Neural cell (in vitro differentiated cells): ENCODE measurements at regions not wholly inside any gene's neighbourhood (a gene's known extent, or its start where the extent isn't known, plus 50 kb on each side); places are given as distances from the start of the nearest gene placed in this dataset.

ENCODE experiments used
- H2AFZ ChIP-seq: fragments of 200-600, 300-800 bp; sonication (generic), shearing (Covaris generic); 2 replicates; pipeline ENCODE4 v1.6.0; 2014; ENCODE audit warnings: low read depth, mild to moderate bottlenecking, antibody characterized with exemption, low read length, moderate library complexity
- H3F3A ChIP-seq: fragments of 200-600 bp; shearing (Covaris generic); 2 replicates; pipeline ENCODE4 v1.6.1; 2016; ENCODE audit warnings: mild to moderate bottlenecking, moderate library complexity, mixed read lengths, antibody characterized with exemption, low read length; ENCODE audit not compliant: insufficient read depth, poor library complexity, severe bottlenecking
- H3K27ac ChIP-seq: fragments of 200-600, 300-800 bp; sonication (generic), shearing (Covaris generic); 2 replicates; pipeline ENCODE4 v1.5.1; 2014; ENCODE audit warnings: mild to moderate bottlenecking, low read length, moderate library complexity
- H3K27me3 ChIP-seq: fragments of 300-800, 200-600 bp; sonication (generic), shearing (Covaris generic); 2 replicates; pipeline ENCODE4 v1.6.0; 2014; ENCODE audit warnings: mild to moderate bottlenecking, low read depth, low read length, moderate library complexity; ENCODE audit not compliant: insufficient read depth
- H3K36me3 ChIP-seq: fragments of 300-800, 200-600 bp; sonication (generic), shearing (Covaris generic); 2 replicates; pipeline ENCODE4 v1.5.1; 2014; ENCODE audit warnings: mild to moderate bottlenecking, antibody characterized with exemption, low read length, moderate library complexity; ENCODE audit not compliant: insufficient read depth
- H3K4me2 ChIP-seq: fragments of 300-800, 200-600 bp; sonication (generic), shearing (Covaris generic); 2 replicates; pipeline ENCODE4 v1.6.0; 2014; ENCODE audit warnings: mild to moderate bottlenecking, low read length
- H3K4me3 ChIP-seq: fragments of 300-800, 200-600 bp; sonication (generic), shearing (Covaris generic); 2 replicates; pipeline ENCODE4 v1.5.1; 2014; ENCODE audit warnings: mild to moderate bottlenecking, low read length, moderate library complexity
- H3K79me2 ChIP-seq: fragments of 200-600 bp; shearing (Covaris generic); replicated peaks from 2 replicates; pipeline ENCODE4 v1.6.0; 2014; ENCODE audit warnings: mild to moderate bottlenecking, low read length, moderate library complexity; ENCODE audit not compliant: insufficient read depth
- H3K9ac ChIP-seq: fragments of 300-800, 200-600 bp; sonication (generic), shearing (Covaris generic); 2 replicates; pipeline ENCODE4 v1.6.1; 2016; ENCODE audit warnings: mild to moderate bottlenecking, low read length, mixed read lengths
- H3K9me2 ChIP-seq: fragments of 200-600 bp; shearing (Covaris generic); 2 replicates; pipeline ENCODE4 v1.6.1; 2016; ENCODE audit warnings: mild to moderate bottlenecking, low read length, mixed read lengths; ENCODE audit not compliant: insufficient read depth
- H3K9me3 ChIP-seq: fragments of 200-600, 300-800 bp; sonication (generic), shearing (Covaris generic); 2 replicates; pipeline ENCODE4 v1.6.1; 2016; ENCODE audit warnings: mild to moderate bottlenecking, mixed run types, low read length, moderate library complexity, mixed read lengths
- H4K20me1 ChIP-seq: fragments of 200-600 bp; shearing (Covaris generic); 2 replicates; pipeline ENCODE4 v1.6.1; 2016; ENCODE audit warnings: mild to moderate bottlenecking, mixed run types; ENCODE audit not compliant: insufficient read depth
- CTCF ChIP-seq: fragments of 450-650 bp; IDR thresholded peaks from 2 replicates; pipeline ENCODE4 v1.5.1; 2014; ENCODE audit warnings: antibody characterized with exemption, mild to moderate bottlenecking, moderate library complexity; ENCODE audit not compliant: poor library complexity, severe bottlenecking
- EP300 ChIP-seq: fragments of 450-650 bp; conservative IDR thresholded peaks from 2 replicates; pipeline ENCODE4 v1.6.1; 2014; ENCODE audit warnings: antibody characterized with exemption, mild to moderate bottlenecking, moderate library complexity; ENCODE audit not compliant: poor library complexity, severe bottlenecking
- EZH2 ChIP-seq: fragments of 200-600, 300-800 bp; shearing (Covaris generic), sonication (generic); IDR thresholded peaks from 2 replicates; pipeline ENCODE4 v1.6.1; 2014; ENCODE audit warnings: antibody characterized with exemption, low read length, borderline replicate concordance, mild to moderate bottlenecking; ENCODE audit not compliant: insufficient read depth, poor library complexity, severe bottlenecking
- MXI1 ChIP-seq: fragments of 450-650 bp; conservative IDR thresholded peaks from 2 replicates; pipeline ENCODE4 v1.6.1; 2014; ENCODE audit warnings: antibody characterized with exemption, mild to moderate bottlenecking; ENCODE audit not compliant: poor library complexity, severe bottlenecking
- POLR2AphosphoS5 ChIP-seq: IDR thresholded peaks from 2 replicates; pipeline ENCODE4 v1.6.1; 2012
- RAD21 ChIP-seq: fragments of 450-650 bp; conservative IDR thresholded peaks from 2 replicates; pipeline ENCODE4 v1.6.1; 2014; ENCODE audit warnings: antibody characterized with exemption, mild to moderate bottlenecking, moderate library complexity
- REST ChIP-seq: IDR thresholded peaks from 2 replicates; pipeline ENCODE4 v1.6.1; 2012; ENCODE audit warnings: borderline replicate concordance
- SMC3 ChIP-seq: fragments of 450-650 bp; conservative IDR thresholded peaks from 2 replicates; pipeline ENCODE4 v1.6.1; 2014; ENCODE audit warnings: antibody characterized with exemption, mild to moderate bottlenecking, moderate library complexity; ENCODE audit not compliant: poor library complexity
- TAF1 ChIP-seq: IDR thresholded peaks from 2 replicates; pipeline ENCODE4 v1.6.1; 2012; ENCODE audit warnings: low read depth

GRCh38 chr5:174310243-174310642 is 264.7 kb downstream of the NSG2 start:
- no peak overlapping the region for H2AFZ ChIP-seq
- TF ChIP-seq MXI1 (no peak), CTCF (no peak), TAF1 (no peak), RAD21 (no peak), EP300 (no peak), EZH2 (no peak), SMC3 (no peak), REST (no peak), POLR2AphosphoS5 (no peak)
- no peak overlapping the region for H3K9ac ChIP-seq
- no peaks in the 10 kb centered on the region for H3K9me3 ChIP-seq
- H3K27ac ChIP-seq: no peak overlapping the region
- no peaks in the 10 kb centered on the region for H3K9me2 ChIP-seq
- no peaks in the 10 kb centered on the region for H3K27me3 ChIP-seq
- H3K36me3 ChIP-seq: no peaks in the 10 kb centered on the region
- H3F3A ChIP-seq: no peaks in the 10 kb centered on the region
- H3K79me2 ChIP-seq: no peaks in the 10 kb centered on the region
- H4K20me1 ChIP-seq: no peaks in the 10 kb centered on the region
- H3K4me2 ChIP-seq: no peak overlapping the region
- no peak overlapping the region for H3K4me3 ChIP-seq

GRCh38 chr5:174310706-174311105 is 265.2 kb downstream of the NSG2 start:
- H3K9ac ChIP-seq: no peak overlapping the region
- H4K20me1 ChIP-seq: no peaks in the 10 kb centered on the region
- H2AFZ ChIP-seq: no peak overlapping the region
- TF ChIP-seq POLR2AphosphoS5: no peak
- no peak for TF ChIP-seq CTCF
- no peak for TF ChIP-seq RAD21
- no peak for TF ChIP-seq TAF1
- no peak for TF ChIP-seq REST
- no peak for TF ChIP-seq MXI1
- no peak for TF ChIP-seq EZH2
- no peak for TF ChIP-seq EP300
- no peak for TF ChIP-seq SMC3
- H3K4me3 ChIP-seq: no peak overlapping the region
- H3K9me2 ChIP-seq: no peaks in the 10 kb centered on the region
- H3K9me3 ChIP-seq: no peaks in the 10 kb centered on the region
- no peak overlapping the region for H3K4me2 ChIP-seq
- H3K27ac ChIP-seq: no peak overlapping the region
- H3K36me3 ChIP-seq: no peaks in the 10 kb centered on the region
- H3F3A ChIP-seq: no peaks in the 10 kb centered on the region
- no peaks in the 10 kb centered on the region for H3K79me2 ChIP-seq
- H3K27me3 ChIP-seq: no peaks in the 10 kb centered on the region
